GM19043 (cell line): ENCODE measurements at regions not wholly inside any gene's neighbourhood (a gene's known extent, or its start where the extent isn't known, plus 50 kb on each side); places are given as distances from the start of the nearest gene placed in this dataset.
"Not testable (repeated sequence)": the region's sequence is repeated elsewhere in the genome, so short reads cannot be mapped to it uniquely, and the experiment has no call there.

Experiments used
- ATAC-seq: cut with Tn5 transposase; IDR thresholded peaks from one replicate; pipeline ENCODE4 v1.9.1; 2021; ENCODE audit warnings: low read depth; ENCODE audit not compliant: unreplicated experiment

- ATAC-seq: no peak
These were observed 583.4 kb upstream of the ADAMTS5 start for GRCh38 chr21:27550287-27550686.

GRCh38 chr21:27548486-27548885 is 581.6 kb upstream of the ADAMTS5 start:
- ATAC-seq: no peak

DNA sequence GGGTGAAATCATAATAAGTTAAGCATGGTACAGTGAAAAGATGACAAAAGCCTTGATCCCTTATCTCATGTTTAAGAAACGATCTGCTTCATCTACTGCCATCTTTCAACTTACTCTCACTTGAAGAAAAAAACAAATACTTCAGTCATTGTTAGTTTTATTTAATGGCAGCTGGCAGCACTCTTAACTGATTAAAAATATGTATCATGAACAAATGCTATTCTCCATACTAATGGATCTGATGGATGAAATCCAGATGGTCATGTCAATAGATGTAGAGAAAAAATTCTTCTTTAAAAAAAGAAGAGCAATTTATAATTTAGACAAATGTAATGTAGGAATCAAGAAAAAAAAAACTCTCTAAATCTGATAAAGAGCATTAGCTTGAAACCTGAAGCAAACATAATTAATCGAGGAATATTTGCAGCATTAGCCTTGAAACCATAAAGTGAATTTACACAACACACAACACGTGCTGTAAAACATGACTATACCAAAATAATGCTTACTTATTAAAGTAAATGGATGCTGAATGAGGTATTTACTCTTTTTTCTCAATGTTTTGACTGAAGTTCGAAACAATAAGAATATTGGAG is 579.0 kb upstream of the ADAMTS5 start:
- ATAC-seq: no peak

DNA sequence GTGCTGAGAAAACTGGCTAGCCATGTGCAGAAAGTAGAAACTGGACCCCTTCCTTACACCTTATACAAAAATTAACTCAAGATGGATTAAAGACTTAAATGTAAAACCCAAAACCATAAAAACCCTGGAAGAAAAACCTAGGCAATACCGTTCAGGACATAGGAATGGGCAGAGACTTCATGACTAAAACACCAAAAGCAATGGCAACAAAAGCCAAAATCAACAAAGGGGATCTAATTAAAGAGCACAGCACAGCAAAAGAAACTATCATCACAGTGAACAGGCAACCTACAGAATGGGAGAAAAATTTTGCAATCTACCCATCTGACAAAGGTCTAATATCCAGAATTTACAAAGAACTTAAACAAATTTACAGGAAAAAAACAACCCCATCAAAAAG is 575.2 kb upstream of the ADAMTS5 start:
- ATAC-seq: not testable (repeated sequence)

DNA sequence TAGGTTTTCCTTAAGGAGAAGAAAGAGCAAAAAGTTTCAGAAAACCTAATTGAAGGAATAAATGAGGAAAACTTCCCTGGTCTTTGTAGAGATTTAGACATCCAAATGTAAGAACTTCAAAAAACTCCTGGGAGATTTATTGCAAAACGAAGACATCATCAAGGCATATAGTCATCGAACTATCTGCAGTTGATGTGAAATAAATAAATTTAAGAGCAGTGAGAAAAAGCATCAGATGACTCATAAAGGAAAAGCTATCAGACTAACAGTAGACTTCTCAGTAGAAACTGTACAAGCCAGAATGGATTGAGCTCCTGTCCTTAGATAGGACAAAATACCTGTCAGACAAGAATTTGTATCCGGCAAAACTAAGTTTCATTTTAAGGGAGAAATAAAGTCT is 569.4 kb upstream of the ADAMTS5 start:
- ATAC-seq: no peak

DNA sequence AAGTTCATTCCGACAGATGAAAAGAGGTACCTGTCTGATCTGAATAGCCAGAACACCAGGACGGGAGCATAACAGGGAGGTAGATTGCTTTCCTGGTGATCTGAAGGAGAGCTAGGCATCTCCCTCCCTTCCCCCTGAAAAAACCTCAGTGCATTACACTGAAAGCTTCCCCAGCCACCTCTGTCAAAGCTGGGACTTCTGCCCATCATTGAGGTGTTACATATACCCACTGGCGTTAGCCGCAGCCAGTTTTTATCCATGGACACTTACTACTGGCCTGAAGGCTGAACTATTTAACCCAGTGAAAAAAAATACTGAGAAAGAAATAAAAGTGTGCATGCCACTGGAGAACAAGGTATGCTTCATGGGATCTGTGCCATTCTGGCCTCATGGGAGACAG is 568.3 kb upstream of the ADAMTS5 start:
- no peak for ATAC-seq

DNA sequence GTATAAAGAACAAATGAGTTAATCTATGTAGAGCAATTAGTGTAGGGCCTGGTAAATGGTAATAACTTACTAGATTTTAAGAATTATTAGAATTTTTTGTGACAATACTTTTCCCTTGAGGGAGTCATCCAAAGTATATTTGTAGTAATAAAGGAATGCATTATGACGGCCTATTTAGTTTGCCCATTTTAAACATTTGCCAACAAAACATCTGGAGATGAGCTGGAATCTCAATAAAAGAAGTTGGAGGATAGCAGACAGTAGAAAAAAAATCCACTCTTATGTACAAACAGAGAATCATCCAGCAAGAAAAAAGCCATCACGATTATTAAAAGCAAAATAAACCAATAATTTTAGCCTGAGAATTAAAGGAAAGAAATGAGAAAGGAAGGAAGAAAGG is 567.3 kb upstream of the ADAMTS5 start:
- ATAC-seq: no peak

DNA sequence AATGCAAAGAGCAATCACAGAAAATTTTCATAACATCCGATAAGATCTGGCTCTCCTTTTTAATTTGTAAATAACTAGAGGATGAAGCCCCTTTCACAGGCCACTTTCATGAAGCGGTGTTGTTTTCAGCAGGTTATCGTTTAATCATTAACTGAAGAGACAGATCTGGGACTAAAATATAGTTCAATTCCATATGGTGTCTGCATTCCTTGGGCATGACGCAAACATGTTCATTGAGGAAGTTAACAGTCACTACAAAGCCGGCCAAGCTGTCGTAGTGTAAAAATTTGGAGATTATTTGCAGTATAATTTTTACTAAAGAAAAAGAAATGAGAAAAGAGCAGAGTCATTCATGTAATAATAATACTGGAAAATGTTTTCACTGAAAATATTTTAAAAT is 565.2 kb upstream of the ADAMTS5 start:
- no peak for ATAC-seq

- ATAC-seq: no peak
These were observed 561.8 kb upstream of the ADAMTS5 start for GRCh38 chr21:27528697-27529096.

- ATAC-seq: no peak
These were observed 559.6 kb upstream of the ADAMTS5 start for GRCh38 chr21:27526451-27526850.

- no peak for ATAC-seq
These were observed 558.9 kb upstream of the ADAMTS5 start for GRCh38 chr21:27525780-27526179.

DNA sequence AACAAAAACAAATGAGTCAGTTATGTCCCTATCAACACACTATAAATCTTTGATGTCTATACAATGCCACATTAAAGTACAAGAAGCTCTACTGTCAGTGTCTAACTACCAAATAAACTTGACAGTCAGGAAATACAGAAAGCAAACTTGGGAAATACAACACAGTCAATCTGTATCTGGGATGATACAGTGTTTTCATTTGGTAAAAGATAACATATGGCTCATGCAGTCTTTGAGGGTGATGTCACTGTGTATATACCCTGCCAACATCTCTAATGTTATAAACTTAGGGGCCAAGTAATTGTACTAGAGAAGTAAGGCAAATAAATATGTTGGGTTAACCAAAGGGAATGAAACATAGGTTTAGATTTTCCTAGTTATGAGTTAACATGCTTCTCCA is 552.5 kb upstream of the ADAMTS5 start:
- no peak for ATAC-seq

DNA sequence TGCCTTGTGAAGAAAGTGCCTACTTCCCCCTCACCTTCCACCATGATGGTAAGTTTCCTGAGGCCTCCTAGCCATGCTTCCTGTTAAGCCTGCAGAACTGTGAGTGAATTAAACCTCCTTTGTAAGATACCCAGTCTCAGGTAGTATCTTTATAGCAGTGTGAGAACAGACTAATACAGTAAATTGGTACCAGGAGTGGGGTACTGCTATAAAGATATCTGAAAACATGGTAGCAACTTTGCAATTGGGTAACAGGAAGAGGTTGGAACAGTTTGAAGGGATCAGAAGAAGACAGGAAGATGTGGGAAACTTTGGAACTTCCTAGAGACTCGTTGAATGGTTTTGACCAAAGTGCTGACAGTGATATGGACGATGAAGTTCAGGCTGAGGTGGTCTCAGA is 550.3 kb upstream of the ADAMTS5 start:
- ATAC-seq: not testable (repeated sequence)

- ATAC-seq: no peak
These were observed 548.8 kb upstream of the ADAMTS5 start for GRCh38 chr21:27515676-27516075.

DNA sequence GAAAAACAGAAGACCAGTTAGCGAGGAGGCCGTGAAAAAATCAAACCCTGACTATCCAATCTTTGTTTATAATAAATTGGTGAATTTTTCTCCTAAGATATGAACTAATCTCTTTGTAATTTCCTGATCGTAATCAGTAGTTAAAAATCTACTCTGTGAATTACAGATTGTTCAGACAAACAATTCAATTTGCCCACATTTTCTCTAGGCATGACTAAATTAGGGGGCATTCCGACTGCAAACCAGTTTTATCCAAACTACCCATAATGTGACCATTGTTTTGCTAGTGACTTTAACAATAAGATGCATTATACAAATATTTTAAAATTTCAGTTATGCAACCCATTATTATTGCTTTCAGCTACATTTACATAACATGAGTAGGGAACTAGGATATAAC is 546.9 kb upstream of the ADAMTS5 start:
- no peak for ATAC-seq

- no peak for ATAC-seq
These were observed 546.1 kb upstream of the ADAMTS5 start for GRCh38 chr21:27513016-27513415.

DNA sequence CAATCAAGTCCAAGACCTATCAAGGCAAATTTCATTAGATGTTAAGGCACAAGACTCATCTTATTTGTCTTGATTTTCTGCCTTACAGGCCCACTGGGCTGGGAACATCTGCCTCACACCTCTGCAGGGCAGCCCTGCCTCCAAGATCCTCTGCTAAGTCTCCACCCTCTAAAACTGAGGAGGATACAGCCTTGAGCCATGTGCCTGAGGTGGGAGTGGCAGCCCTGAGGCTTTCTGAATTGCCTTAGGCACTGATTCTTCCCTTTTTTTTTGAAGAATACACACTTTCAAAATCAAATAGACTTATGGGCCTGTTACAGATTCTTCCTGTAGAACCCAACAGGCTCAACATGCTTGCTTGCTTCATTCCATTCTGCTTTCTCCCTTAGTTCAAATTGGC is 544.3 kb upstream of the ADAMTS5 start:
- ATAC-seq: no peak

GRCh38 chr21:27507695-27508094 is 540.8 kb upstream of the ADAMTS5 start:
- no peak for ATAC-seq

DNA sequence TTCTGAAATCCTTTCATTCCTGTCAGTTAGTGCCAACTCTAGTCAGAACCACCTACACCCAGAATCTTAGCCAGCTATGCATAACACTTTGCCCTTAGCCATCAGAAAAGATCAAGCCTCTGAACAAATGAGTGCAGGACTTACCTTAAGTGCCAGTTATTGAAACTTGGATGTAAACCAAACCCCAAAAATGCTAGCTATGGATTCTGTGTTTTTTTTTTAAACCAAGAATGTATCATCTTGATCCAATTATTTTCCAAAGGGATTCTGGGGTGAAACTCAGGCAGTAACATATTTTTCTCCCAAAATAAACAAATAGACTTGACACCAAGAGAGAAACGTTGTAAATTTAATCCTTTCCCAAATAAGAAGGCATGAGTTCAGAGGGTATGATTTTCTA is 538.6 kb upstream of the ADAMTS5 start:
- no peak for ATAC-seq

DNA sequence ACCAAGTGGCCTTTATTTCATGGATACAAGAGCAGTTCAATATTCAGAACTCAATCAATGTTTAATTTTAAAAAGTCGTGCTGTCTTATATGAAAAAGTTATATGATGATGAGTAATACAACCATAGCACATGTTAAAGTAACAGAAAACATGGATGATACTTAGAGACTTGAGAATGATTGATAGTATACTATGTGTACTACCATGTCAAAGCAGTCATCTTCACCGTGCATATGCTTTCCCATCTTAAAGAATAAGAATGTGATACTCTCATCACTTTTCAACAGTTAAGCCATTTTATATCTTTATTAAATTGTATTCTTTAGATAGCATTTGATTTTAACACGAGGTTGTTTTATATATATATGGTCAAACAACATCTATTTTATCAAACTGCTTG is 535.9 kb upstream of the ADAMTS5 start:
- no peak for ATAC-seq

- ATAC-seq: no peak
These were observed 531.1 kb upstream of the ADAMTS5 start for GRCh38 chr21:27498025-27498424.

- ATAC-seq: no peak
These were observed 528.9 kb upstream of the ADAMTS5 start for GRCh38 chr21:27495836-27496235.

DNA sequence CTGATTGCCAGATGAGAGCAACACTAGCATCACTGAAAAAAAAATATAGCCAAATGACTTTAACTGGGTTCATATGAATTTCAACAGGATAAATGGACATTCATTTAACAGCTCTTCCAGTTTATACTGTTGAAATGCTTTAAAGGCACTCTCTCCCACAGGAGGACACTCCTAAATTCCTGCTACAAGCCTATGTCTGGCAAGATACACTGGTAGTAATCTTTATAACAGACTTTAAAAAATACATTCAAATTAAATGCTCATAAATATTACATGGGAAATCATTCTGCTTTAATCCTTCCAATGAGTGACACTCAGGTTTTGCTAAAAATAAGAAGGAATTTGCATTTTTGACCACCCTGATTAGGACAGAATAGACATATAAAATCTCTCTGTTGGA is 526.7 kb upstream of the ADAMTS5 start:
- no peak for ATAC-seq
